Skeletal muscle tissue (tissue), 3 donors: ENCODE measurements at regions not wholly inside any gene's neighbourhood (a gene's known extent, or its start where the extent isn't known, plus 50 kb on each side); places are given as distances from the start of the nearest gene placed in this dataset.

Experiments used
- H3K27ac ChIP-seq: one replicate; pipeline ENCODE4 v1.7.0; 2013; ENCODE audit warnings: mild to moderate bottlenecking, low read depth, low read length, inconsistent platforms
- H3K27me3 ChIP-seq, 3 donors: one replicate each; pipeline ENCODE4 v1.7.0; 2013; ENCODE audit warnings: low read length in 3 of 3; ENCODE audit not compliant: control insufficient read depth in 3 of 3, insufficient read depth in 3 of 3
- H3K36me3 ChIP-seq, 3 donors: one replicate each; pipeline ENCODE4 v1.7.0; 2013; ENCODE audit warnings: low read length in 3 of 3; ENCODE audit not compliant: control insufficient read depth in 3 of 3, insufficient read depth in 3 of 3
- H3K4me1 ChIP-seq, 3 donors: one replicate each; pipeline ENCODE4 v1.7.0; 2013; ENCODE audit warnings: low read length in 3 of 3, mild to moderate bottlenecking in 3 of 3; ENCODE audit not compliant: control insufficient read depth in 3 of 3, insufficient read depth in 3 of 3
- H3K4me3 ChIP-seq, 3 donors: one replicate each; pipeline ENCODE4 v1.7.0; 2013; ENCODE audit warnings: low read length in 3 of 3
- H3K9ac ChIP-seq, 3 donors: one replicate each; pipeline ENCODE4 v1.7.0; 2013; ENCODE audit warnings: low read length in 3 of 3, mild to moderate bottlenecking in 3 of 3, moderate library complexity in 2 of 3, low read depth in 1 of 3
- H3K9me3 ChIP-seq, 3 donors: one replicate each; pipeline ENCODE4 v1.7.0; 2013; ENCODE audit warnings: low read length in 3 of 3; ENCODE audit not compliant: control insufficient read depth in 3 of 3
- donor health status: Osteomylitis.

DNA sequence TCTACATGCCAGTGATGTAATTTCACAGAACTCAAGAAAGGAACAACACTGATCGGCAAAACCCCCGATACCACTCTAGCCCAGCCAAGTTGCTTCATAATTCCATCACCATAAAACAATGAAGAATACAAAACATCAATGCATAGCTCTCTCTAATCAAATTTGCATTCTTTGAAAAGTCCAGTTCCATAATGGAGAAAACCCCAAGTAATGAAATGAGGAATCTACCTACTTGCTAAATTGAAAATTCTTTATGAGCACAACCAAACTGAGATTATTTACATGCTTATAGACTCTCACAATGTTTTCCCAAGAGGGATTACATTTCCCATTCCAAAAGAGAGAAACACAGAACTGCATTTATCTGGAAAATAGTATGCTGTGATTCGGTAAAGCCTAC lies 186.5 kb downstream of the NR4A2 start:
- H3K36me3 ChIP-seq, result no peaks in the 10 kb centered on the region
- no peaks in the 10 kb centered on the region for H3K4me1 ChIP-seq
- no peak overlapping the region for H3K27ac ChIP-seq
- no peak overlapping the region for H3K4me3 ChIP-seq
- H3K9ac ChIP-seq, result no peak overlapping the region
- H3K9me3 ChIP-seq, result no peaks in the 10 kb centered on the region
- H3K27me3 ChIP-seq, result no peaks in the 10 kb centered on the region

DNA sequence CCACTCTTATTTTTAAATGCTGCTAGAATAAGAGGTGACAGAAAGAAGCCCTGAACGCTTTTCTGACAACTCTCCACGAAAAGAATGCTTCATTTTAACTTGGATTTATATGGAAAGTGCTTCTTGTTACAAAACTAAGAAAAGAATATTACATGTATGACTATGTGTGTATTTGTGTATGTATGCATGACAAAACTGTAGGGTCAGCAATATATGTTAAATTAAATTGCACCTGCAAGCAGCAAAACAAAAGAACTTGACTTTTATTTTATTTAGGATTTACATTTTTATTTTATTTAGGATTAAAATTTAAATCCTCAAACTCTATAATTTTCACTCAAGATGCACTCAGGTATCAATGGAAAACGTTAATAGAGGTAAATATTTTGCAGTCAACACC lies 187.1 kb downstream of the NR4A2 start:
- Histone ChIP-seq H3K36me3 (no peaks in the 10 kb centered on the region), H3K4me3 (no peak overlapping the region), H3K27ac (no peak overlapping the region), H3K9ac (no peak overlapping the region), H3K4me1 (no peaks in the 10 kb centered on the region), H3K9me3 (no peaks in the 10 kb centered on the region), H3K27me3 (no peaks in the 10 kb centered on the region)

DNA sequence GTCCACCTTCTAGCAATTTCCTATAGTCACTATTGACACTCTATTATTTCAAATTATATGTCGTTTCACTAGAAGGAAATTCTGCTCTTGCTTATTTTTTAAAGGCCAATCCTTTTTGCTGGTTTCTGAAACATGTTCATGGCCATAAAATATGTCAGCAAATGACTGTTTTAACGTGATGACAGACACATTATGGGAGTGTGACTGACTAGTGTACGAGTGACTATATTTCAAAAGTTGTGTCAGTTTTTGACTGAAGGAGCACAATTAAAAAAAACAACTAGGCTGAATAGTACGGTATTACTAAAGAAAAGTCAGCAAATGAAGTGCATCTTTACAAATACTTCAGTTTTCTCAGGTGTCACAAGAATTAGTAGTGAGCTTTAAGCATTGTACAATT lies 196.0 kb downstream of the NR4A2 start:
- H3K27ac ChIP-seq, result no peak overlapping the region

DNA sequence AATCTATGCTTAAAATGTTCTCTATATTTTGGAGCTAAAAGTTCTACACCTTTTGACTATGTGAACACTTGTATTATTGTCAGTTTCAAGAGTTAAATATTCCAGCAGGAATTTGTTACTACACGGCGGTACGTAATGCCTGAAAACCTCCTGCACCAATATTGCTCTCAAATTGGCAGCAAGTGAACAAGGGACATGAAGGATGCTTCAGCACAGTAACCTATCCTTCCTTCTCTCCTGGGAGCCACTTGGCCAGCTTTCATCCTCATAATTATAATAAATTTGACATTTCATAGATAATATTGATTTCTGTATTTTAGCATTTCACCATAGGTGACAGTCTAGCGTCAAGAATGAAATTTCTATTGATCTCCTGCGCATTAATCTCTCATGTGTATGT lies 197.6 kb downstream of the NR4A2 start:
- no peaks in the 10 kb centered on the region for H3K36me3 ChIP-seq
- H3K9me3 ChIP-seq, result no peaks in the 10 kb centered on the region
- no peak overlapping the region for H3K27ac ChIP-seq
- no peak overlapping the region for H3K4me3 ChIP-seq
- no peak overlapping the region for H3K9ac ChIP-seq
- no peaks in the 10 kb centered on the region for H3K27me3 ChIP-seq
- H3K4me1 ChIP-seq, result no peaks in the 10 kb centered on the region

More for the DNA sequence above, 196.0 kb downstream of the NR4A2 start:
- Histone ChIP-seq H3K36me3 (no peaks in the 10 kb centered on the region), H3K4me1 (no peaks in the 10 kb centered on the region), H3K27me3 (no peaks in the 10 kb centered on the region), H3K9me3 (no peaks in the 10 kb centered on the region), H3K4me3 (no peak overlapping the region), H3K9ac (no peak overlapping the region)

DNA sequence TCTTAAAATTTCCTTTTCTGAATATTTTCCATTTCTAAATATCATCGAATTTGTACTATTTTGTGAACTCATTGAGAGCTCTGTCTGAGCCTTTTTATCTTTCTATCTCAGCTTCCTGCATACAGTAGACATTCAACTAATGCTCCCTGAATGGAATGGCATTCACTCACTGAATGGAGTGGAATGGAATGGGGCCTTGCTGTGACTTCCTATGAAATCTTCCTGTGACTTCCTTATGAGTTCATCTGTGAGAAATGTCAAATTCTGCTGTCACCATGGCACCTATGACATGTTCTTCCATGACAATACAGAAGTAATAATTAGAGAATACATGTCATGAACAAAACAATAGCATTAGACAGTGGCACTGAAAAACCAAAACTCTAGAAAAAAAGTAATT lies 199.6 kb downstream of the NR4A2 start:
- H3K9ac ChIP-seq, result no peak overlapping the region
- no peaks in the 10 kb centered on the region for H3K9me3 ChIP-seq
- no peak overlapping the region for H3K4me3 ChIP-seq
- H3K4me1 ChIP-seq, result no peaks in the 10 kb centered on the region
- H3K36me3 ChIP-seq, result no peaks in the 10 kb centered on the region
- H3K27me3 ChIP-seq, result no peaks in the 10 kb centered on the region
- H3K27ac ChIP-seq, result no peak overlapping the region

DNA sequence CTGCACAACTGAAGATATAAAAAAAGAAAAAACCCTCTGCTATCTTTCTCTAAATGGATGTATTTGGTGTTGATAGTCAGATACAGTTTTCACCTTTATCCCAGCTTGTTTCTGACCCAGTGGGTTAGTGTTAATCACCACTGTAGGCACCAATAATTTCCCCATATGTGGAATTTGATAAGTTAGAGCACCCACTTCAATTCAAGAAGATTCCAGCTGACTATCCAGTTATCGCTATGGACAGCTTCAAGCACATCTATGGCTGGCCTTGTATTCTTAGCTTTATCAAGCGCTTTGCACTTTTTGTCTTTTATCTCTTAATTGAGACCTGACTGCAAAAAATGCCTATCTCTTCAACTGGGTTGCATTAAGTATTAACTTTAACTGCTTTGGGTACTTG lies 200.4 kb downstream of the NR4A2 start:
- H3K4me3 ChIP-seq, result no peak overlapping the region
- H3K36me3 ChIP-seq, result no peaks in the 10 kb centered on the region
- no peak overlapping the region for H3K9ac ChIP-seq
- H3K27ac ChIP-seq, result no peak overlapping the region
- no peaks in the 10 kb centered on the region for H3K27me3 ChIP-seq
- H3K9me3 ChIP-seq, result no peaks in the 10 kb centered on the region
- H3K4me1 ChIP-seq, result no peaks in the 10 kb centered on the region

DNA sequence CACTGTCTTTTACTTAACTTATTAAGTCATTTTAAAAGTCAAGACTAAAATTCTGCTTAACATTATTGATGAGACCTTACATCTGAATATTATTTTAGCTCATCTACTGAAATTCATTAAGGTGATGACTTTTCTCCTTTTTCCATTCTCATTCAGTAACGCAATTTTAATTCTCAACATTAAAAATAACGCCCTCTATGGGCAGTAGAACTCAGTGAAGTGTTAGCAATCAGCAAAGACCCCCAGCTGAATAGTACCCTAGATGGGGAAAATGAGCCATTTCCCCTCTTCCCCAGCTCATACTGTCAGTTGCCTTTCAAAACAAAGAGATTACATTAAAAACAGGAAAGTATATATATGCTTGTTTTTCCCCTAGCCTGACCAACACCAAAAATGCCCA lies 203.3 kb downstream of the NR4A2 start:
- no peaks in the 10 kb centered on the region for H3K4me1 ChIP-seq

DNA sequence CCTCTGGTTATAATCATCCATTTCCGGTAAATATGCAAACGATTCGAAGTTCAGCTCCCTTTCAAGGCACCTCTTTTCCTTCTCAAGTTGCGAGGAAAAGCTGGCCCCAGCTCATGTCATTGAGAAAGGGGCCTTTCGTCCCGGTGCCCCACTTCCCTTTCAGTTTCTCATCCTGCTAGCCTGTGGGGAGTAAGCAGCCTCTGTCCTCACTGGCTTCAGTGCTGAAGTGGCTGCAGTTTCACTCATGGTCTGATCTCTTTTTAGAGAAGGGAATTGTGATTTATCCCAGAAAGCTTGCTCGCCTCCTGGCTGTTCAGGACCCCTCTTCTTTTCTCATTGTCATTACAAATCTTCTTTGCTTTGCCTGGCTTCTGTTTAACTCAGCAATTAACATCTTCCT lies 207.5 kb downstream of the NR4A2 start:
- H3K27ac ChIP-seq, result no peak overlapping the region
- no peak overlapping the region for H3K4me3 ChIP-seq
- H3K27me3 ChIP-seq, result no peaks in the 10 kb centered on the region
- H3K4me1 ChIP-seq, result no peaks in the 10 kb centered on the region
- H3K9ac ChIP-seq, result no peak overlapping the region
- H3K36me3 ChIP-seq, result no peaks in the 10 kb centered on the region
- no peaks in the 10 kb centered on the region for H3K9me3 ChIP-seq

More for the DNA sequence above, 203.3 kb downstream of the NR4A2 start:
- Histone ChIP-seq H3K27ac (no peak overlapping the region), H3K27me3 (no peaks in the 10 kb centered on the region), H3K9me3 (no peaks in the 10 kb centered on the region), H3K4me3 (no peak overlapping the region), H3K9ac (no peak overlapping the region), H3K36me3 (no peaks in the 10 kb centered on the region)

DNA sequence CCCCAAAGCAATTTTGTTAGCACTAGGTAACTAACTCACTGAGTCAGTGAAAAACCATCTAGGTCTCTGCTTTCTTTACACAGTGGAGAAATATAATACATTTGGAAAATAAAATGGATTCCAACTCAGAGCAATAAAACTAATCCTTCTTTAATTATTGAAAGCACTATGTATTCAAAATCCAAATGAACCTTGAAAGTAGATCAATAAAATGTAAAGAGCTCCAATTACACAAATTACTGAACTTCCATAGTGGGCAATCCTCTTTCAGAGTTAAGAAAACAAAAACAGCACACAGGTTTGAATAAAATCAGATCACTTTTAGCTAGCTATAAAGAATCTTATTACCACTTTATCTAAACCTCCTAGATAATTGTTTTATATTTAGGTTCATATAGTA lies 208.1 kb downstream of the NR4A2 start:
- no peak overlapping the region for H3K4me3 ChIP-seq
- no peak overlapping the region for H3K9ac ChIP-seq
- no peaks in the 10 kb centered on the region for H3K9me3 ChIP-seq
- H3K27me3 ChIP-seq, result no peaks in the 10 kb centered on the region
- H3K27ac ChIP-seq, result no peak overlapping the region
- no peaks in the 10 kb centered on the region for H3K4me1 ChIP-seq
- H3K36me3 ChIP-seq, result no peaks in the 10 kb centered on the region

DNA sequence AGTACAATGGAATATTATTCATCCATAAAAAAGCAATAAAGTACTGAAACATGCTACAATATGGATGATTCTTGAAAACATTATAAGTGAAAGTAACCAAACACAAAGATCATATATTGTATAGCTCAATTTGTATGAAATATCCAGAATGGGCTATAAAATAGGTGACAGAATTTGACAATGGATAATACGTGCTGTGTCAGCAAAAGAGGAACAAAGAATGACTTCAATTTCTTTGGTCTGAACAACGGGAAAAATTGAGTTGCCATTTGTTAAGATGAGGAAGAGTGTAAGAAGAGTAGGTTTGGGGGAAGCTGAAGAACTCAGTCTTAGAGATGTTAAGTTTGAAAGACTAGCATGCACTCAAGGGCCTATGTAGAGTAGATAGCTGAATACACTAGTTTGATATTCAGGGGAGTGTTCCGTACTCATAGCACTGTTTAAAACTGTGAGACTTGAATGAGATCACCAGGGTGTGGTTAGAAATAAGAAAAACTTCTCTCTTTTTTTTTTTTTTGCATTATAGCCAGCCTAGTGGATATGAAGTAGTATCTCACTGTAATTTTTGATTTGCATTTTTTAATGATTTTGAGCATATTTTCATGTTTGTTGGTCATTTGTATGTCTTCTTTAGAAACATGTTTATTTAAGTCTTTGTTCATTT lies 213.6 kb downstream of the NR4A2 start:
- Histone ChIP-seq H3K27ac (no peak overlapping the region), H3K27me3 (no peaks in the 10 kb centered on the region), H3K9ac (no peak overlapping the region), H3K4me3 (no peak overlapping the region), H3K9me3 (no peaks in the 10 kb centered on the region), H3K4me1 (no peaks in the 10 kb centered on the region), H3K36me3 (no peaks in the 10 kb centered on the region)

DNA sequence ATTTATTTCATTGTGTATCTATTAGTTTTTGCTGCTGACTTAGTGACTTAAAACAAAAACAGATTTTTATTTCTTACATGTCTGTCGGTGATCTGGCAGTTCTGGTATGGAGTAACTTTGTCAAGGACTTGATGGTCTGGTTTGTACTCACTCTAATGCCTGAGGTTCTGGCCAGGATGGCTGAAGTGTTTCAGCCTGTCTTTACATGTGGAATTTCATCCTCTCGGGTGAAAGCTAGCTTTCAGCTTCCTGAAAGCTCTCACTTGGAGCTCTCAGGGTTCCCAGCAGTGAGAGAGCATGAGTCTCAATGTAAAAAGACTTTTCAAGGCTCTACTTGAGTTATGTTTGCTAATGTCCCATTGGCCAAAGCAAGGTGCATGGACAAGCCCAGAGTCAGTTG lies 216.4 kb downstream of the NR4A2 start:
- H3K27ac ChIP-seq, result no peak overlapping the region
- no peaks in the 10 kb centered on the region for H3K27me3 ChIP-seq
- no peak overlapping the region for H3K9ac ChIP-seq
- no peaks in the 10 kb centered on the region for H3K4me1 ChIP-seq
- no peak overlapping the region for H3K4me3 ChIP-seq
- no peaks in the 10 kb centered on the region for H3K36me3 ChIP-seq
- H3K9me3 ChIP-seq, result no peaks in the 10 kb centered on the region
